GM19351 (cell line): ENCODE measurements at regions not wholly inside any gene's neighbourhood (a gene's known extent, or its start where the extent isn't known, plus 50 kb on each side); places are given as distances from the start of the nearest gene placed in this dataset.

Experiments used
- ATAC-seq: cut with Tn5 transposase; IDR thresholded peaks from one replicate; pipeline ENCODE4 v1.9.1; 2021; ENCODE audit warnings: mild to moderate bottlenecking, moderate library complexity; ENCODE audit not compliant: unreplicated experiment

- no peak for ATAC-seq
Measured at GRCh38 chr9:88810826-88811225, 180.4 kb upstream of the S1PR3 start.

- ATAC-seq, result no peak
Measured at GRCh38 chr9:88811511-88811910, 179.8 kb upstream of the S1PR3 start.

GRCh38 chr9:88812938-88813637, 178.2 kb upstream of the S1PR3 start:
- no peak for ATAC-seq

- no peak for ATAC-seq
Measured at GRCh38 chr9:88813638-88814209, 177.5 kb upstream of the S1PR3 start.

- no peak for ATAC-seq
Measured at GRCh38 chr9:88814577-88814976, 176.7 kb upstream of the S1PR3 start.

- ATAC-seq, result no peak
Measured at GRCh38 chr9:88816141-88816540, 175.1 kb upstream of the S1PR3 start.

- ATAC-seq, result no peak
Measured at GRCh38 chr9:88816591-88816990, 174.7 kb upstream of the S1PR3 start.

GRCh38 chr9:88817628-88818027, 173.6 kb upstream of the S1PR3 start:
- no peak for ATAC-seq

- ATAC-seq, result no peak
Measured at GRCh38 chr9:88818495-88819201, 172.6 kb upstream of the S1PR3 start.

- ATAC-seq, result no peak
Measured at GRCh38 chr9:88819476-88819875, 171.8 kb upstream of the S1PR3 start.

GRCh38 chr9:88820055-88820454, 171.2 kb upstream of the S1PR3 start:
- ATAC-seq, result no peak

- no peak for ATAC-seq
Measured at GRCh38 chr9:88821033-88821745, 170.1 kb upstream of the S1PR3 start.

GRCh38 chr9:88821746-88822106, 169.5 kb upstream of the S1PR3 start:
- no peak for ATAC-seq

- no peak for ATAC-seq
Measured at GRCh38 chr9:88824711-88825110, 166.6 kb upstream of the S1PR3 start.

- ATAC-seq, result no peak
Measured at GRCh38 chr9:88826181-88826580, 165.1 kb upstream of the S1PR3 start.

- ATAC-seq, result no peak
Measured at GRCh38 chr9:88826771-88827181, 164.5 kb upstream of the S1PR3 start.

GRCh38 chr9:88828018-88828417, 163.2 kb upstream of the S1PR3 start:
- no peak for ATAC-seq

GRCh38 chr9:88828492-88828974, 162.7 kb upstream of the S1PR3 start:
- ATAC-seq, result no peak

GRCh38 chr9:88829276-88829675, 162.0 kb upstream of the S1PR3 start:
- ATAC-seq, result peak; percentile 78

GRCh38 chr9:88831713-88832407, 159.4 kb upstream of the S1PR3 start:
- no peak for ATAC-seq

- no peak for ATAC-seq
Measured at GRCh38 chr9:88833946-88834345, 157.3 kb upstream of the S1PR3 start.
